ENCODE measurements at regions not wholly inside any gene's neighbourhood (a gene's known extent, or its start where the extent isn't known, plus 50 kb on each side); places are given as distances from the start of the nearest gene placed in this dataset.

DNA sequence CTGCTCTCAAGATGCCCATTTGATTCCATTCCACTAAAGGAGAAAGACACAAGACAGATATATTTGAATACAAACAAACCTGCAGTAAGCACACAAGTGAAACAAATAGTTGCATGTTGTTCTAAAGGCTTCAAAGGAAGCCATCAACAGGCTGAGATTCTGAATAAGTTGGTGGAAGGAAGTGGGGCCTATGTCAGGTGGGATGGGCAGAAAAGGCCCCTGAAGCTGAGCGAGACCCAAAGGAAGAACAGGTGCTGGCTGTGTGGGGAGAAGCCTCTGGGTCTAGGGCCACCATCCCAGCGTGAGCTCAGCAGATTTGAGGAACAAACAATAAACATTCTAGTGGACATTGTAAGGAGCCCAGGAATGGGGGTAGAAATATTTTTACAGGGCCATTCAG, 82.4 kb upstream of the PLAC8 start:
- no peak for TF ChIP-seq POLR2A (IDR thresholded peaks at IDR 0.05; ENCODE audit: low read depth, low read length)
- TF ChIP-seq, protein P1, sequence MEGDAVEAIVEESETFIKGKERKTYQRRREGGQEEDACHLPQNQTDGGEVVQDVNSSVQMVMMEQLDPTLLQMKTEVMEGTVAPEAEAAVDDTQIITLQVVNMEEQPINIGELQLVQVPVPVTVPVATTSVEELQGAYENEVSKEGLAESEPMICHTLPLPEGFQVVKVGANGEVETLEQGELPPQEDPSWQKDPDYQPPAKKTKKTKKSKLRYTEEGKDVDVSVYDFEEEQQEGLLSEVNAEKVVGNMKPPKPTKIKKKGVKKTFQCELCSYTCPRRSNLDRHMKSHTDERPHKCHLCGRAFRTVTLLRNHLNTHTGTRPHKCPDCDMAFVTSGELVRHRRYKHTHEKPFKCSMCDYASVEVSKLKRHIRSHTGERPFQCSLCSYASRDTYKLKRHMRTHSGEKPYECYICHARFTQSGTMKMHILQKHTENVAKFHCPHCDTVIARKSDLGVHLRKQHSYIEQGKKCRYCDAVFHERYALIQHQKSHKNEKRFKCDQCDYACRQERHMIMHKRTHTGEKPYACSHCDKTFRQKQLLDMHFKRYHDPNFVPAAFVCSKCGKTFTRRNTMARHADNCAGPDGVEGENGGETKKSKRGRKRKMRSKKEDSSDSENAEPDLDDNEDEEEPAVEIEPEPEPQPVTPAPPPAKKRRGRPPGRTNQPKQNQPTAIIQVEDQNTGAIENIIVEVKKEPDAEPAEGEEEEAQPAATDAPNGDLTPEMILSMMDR (conservative IDR thresholded peaks at IDR 0.05; ENCODE audit: low read depth, low read length): no peak
- TF ChIP-seq RAD21 (IDR thresholded peaks at IDR 0.05; ENCODE audit: low read length): no peak
- no peak for TF ChIP-seq RFX5 (IDR thresholded peaks at IDR 0.05; ENCODE audit: low read depth, low read length)
- TF ChIP-seq, protein P2, sequence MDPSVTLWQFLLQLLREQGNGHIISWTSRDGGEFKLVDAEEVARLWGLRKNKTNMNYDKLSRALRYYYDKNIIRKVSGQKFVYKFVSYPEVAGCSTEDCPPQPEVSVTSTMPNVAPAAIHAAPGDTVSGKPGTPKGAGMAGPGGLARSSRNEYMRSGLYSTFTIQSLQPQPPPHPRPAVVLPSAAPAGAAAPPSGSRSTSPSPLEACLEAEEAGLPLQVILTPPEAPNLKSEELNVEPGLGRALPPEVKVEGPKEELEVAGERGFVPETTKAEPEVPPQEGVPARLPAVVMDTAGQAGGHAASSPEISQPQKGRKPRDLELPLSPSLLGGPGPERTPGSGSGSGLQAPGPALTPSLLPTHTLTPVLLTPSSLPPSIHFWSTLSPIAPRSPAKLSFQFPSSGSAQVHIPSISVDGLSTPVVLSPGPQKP (IDR thresholded peaks at IDR 0.05; ENCODE audit: borderline replicate concordance, low read depth, low read length): no peak
- TF ChIP-seq MAFK (IDR thresholded peaks at IDR 0.05; ENCODE audit: low read depth, low read length): no peak
- TF ChIP-seq MXI1 (IDR thresholded peaks at IDR 0.05; ENCODE audit: borderline replicate concordance, low read depth, low read length): no peak
- TF ChIP-seq CEBPB (IDR thresholded peaks at IDR 0.05; ENCODE audit: low read depth, low read length): no peak
- TF ChIP-seq SMC3 (IDR thresholded peaks at IDR 0.05; ENCODE audit: low read depth, low read length): no peak
- no peak for TF ChIP-seq MAZ (IDR thresholded peaks at IDR 0.05; ENCODE audit: borderline replicate concordance, low read depth, low read length)
- TF ChIP-seq, protein P3, sequence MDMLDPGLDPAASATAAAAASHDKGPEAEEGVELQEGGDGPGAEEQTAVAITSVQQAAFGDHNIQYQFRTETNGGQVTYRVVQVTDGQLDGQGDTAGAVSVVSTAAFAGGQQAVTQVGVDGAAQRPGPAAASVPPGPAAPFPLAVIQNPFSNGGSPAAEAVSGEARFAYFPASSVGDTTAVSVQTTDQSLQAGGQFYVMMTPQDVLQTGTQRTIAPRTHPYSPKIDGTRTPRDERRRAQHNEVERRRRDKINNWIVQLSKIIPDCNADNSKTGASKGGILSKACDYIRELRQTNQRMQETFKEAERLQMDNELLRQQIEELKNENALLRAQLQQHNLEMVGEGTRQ (IDR thresholded peaks at IDR 0.05; ENCODE audit: low read depth, low read length): no peak
- TF ChIP-seq NFE2L2 (IDR thresholded peaks at IDR 0.05; ENCODE audit: low read depth, low read length): no peak
- TF ChIP-seq RCOR1 (IDR thresholded peaks at IDR 0.05; ENCODE audit: insufficient replicate concordance, low read length): no peak
- TF ChIP-seq CHD1 (IDR thresholded peaks at IDR 0.05; ENCODE audit: low read depth, low read length): no peak

All from IMR-90 (cell line).